ENCODE measurements at regions not wholly inside any gene's neighbourhood (a gene's known extent, or its start where the extent isn't known, plus 50 kb on each side); places are given as distances from the start of the nearest gene placed in this dataset.

DNA sequence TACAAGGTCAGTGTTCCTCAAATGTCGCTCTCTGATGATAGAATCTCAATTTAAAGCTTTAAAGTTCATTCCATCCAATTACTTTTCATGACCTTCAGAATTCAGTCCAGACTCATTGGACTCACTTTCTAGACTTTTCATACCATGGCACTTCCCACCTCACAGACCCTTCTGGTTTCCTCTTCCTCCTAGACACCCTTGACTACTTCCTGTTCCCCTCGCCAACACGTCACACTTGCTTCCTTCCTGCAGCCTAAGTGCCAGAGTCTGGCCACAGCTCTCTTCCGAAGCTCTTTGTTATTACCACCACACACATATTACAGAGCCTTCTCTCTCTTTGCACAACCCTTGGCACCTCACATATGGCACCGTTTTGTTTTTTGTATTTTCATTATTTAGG is 59.1 kb upstream of the UMPS start:
- no peak for DNase-seq (ENCODE audit: low spot score)

DNA sequence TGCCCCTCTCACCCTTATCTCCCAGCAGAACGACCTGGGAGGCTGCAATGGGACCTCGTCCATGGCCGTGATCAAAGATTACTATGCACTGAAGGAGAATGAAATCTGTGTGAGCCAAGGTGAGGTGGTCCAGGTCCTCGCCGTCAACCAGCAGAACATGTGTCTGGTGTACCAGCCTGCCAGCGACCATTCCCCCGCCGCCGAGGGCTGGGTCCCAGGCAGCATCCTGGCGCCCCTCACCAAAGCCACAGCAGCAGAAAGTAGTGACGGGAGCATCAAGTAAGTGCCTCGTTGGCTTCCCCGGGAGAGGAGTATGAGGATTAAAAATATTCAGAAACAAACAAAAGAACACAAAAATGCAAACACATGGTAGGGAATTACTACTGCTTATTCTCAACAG is 55.9 kb upstream of the UMPS start:
- DNase-seq (ENCODE audit: low spot score) = no peak

DNA sequence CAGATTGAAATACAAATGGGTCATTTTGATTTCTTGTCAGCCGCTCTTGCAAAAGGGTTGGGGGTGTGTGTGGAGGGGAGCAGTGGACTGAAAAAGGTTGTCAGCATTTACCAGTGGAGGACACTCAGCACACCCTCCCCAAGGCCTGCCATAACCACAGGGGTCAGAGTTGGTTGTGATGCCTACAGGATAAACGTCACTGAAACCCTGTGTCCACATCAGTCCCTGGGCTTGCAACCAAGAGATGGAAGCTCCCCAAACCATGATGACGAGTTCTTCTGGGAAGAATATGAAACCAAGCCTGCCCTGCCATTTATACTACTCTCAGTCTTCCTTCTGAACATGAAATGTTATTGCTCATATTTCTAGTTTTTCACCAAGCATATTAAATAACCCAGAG is 54.0 kb upstream of the UMPS start:
- no peak for DNase-seq (ENCODE audit: low spot score)

DNA sequence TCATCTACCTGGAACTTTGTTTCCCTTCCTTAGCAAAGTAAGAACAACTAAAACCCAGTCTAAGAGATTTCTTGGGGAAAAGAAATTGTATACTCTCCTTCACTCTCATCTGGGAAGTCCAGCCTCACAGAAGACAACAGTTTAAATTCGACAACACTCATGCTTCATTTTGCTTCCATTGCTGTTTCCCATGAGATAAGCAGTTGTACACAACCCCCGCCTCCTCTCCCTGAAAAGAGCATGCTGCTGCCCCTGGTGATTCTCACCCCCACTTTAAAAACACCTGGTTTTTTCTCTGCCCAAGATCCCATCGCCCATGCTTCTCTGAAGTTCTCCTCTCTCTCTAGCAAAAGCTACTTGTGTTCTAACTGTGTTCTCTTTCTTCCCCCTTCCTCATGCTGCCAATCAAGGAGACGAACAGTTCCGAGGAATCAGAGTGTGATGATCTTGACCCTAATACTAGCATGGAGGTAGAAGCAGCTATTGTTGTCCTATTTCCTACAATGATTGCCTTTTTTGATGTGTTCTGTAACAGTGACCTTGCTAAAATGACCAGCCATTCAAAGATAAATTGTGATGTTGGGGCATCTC is 51.1 kb upstream of the UMPS start:
- no peak for DNase-seq (ENCODE audit: low spot score)
